SU-DHL-6 (cell line): ENCODE measurements at regions not wholly inside any gene's neighbourhood (a gene's known extent, or its start where the extent isn't known, plus 50 kb on each side); places are given as distances from the start of the nearest gene placed in this dataset.

ENCODE experiments used
- CTCF ChIP-seq: fragments of 200-600 bp; sonication (generic); IDR thresholded peaks from one replicate; pipeline ENCODE4 v1.5.1; 2017; ENCODE audit warnings: antibody characterized with exemption, mild to moderate bottlenecking, low read length, moderate library complexity; ENCODE audit not compliant: insufficient read depth, poor library complexity, severe bottlenecking
- EZH2phosphoT487 ChIP-seq: fragments of 200-600 bp; sonication (generic), shearing (Covaris generic); conservative IDR thresholded peaks from 2 replicates; pipeline ENCODE4 v1.6.1; 2018; ENCODE audit warnings: mild to moderate bottlenecking, antibody characterized with exemption, low read length, moderate library complexity, mixed read lengths

GRCh38 chr12:92330654-92331053 is 185.0 kb upstream of the BTG1 start:
- TF ChIP-seq CTCF (no peak), EZH2phosphoT487 (no peak)
